ENCODE measurements at regions not wholly inside any gene's neighbourhood (a gene's known extent, or its start where the extent isn't known, plus 50 kb on each side); places are given as distances from the start of the nearest gene placed in this dataset.

DNA sequence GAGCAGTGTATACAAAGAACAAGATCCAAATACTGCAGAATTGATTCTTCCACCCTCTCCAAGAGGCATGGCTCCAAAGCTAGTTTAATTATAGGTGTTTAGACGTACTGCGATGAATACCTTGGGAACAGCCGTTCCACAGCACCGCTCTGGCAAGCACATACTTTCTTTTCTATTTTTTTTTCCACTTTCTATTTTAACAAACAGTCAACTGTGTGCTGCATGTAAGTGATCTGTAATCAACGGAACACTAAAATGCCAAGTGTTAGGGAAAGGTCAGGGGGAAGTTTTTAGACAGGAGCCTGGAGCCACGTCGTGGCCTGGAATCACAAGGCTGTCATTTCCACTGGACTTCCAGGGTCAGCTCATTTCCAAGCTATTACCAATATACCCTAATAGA lies 486.4 kb upstream of the DAB1 start:
- TF ChIP-seq, protein P1, sequence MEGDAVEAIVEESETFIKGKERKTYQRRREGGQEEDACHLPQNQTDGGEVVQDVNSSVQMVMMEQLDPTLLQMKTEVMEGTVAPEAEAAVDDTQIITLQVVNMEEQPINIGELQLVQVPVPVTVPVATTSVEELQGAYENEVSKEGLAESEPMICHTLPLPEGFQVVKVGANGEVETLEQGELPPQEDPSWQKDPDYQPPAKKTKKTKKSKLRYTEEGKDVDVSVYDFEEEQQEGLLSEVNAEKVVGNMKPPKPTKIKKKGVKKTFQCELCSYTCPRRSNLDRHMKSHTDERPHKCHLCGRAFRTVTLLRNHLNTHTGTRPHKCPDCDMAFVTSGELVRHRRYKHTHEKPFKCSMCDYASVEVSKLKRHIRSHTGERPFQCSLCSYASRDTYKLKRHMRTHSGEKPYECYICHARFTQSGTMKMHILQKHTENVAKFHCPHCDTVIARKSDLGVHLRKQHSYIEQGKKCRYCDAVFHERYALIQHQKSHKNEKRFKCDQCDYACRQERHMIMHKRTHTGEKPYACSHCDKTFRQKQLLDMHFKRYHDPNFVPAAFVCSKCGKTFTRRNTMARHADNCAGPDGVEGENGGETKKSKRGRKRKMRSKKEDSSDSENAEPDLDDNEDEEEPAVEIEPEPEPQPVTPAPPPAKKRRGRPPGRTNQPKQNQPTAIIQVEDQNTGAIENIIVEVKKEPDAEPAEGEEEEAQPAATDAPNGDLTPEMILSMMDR (IDR thresholded peaks at IDR 0.05; ENCODE audit: low read depth, low read length, missing control alignments): no peak
- no peak for DNase-seq (ENCODE audit: extremely low read depth, low read depth)
- H3K4me3 ChIP-seq (replicated peaks; ENCODE audit: low read depth, low read length): no peak overlapping the region

DNA sequence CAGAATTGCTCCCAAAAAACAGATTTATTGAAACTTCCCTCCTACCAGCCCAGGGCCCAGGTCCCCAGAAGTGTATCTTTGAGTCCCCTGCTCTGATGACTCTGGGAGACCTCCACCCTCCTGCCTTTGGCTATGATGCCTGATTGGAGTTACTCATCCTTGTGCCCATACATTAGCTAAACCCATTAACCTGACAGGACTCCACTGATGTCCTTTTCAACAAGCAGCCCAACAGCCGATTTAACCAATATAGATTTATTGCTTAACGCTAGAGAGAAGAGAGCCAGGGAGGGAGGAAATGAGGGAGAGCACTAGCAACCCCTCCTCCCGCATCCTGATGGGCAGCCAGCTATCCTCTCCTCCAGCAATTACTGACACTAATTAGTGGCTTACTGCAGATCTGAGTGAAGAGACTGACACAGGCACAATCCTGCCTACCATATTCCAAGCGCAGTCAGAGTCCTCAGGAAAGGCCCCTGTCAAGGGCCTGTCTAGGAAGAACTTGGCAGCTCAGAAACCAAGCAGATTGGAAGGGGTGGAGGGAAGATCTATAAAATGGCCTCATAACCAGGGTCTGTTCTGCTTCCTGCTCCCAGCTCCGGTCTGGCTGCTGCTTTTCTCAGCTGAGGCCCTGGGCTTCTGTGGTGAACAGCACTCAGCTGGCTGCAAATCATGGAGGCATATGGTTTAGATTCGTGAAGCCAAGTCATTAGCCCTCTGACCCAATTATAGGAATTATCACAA lies 484.5 kb upstream of the DAB1 start:
- H3K4me3 ChIP-seq (replicated peaks; ENCODE audit: low read depth, low read length): no peak overlapping the region
- no peak for DNase-seq (ENCODE audit: extremely low read depth, low read depth)
- TF ChIP-seq, protein P1 (IDR thresholded peaks at IDR 0.05; ENCODE audit: low read depth, low read length, missing control alignments): no peak

DNA sequence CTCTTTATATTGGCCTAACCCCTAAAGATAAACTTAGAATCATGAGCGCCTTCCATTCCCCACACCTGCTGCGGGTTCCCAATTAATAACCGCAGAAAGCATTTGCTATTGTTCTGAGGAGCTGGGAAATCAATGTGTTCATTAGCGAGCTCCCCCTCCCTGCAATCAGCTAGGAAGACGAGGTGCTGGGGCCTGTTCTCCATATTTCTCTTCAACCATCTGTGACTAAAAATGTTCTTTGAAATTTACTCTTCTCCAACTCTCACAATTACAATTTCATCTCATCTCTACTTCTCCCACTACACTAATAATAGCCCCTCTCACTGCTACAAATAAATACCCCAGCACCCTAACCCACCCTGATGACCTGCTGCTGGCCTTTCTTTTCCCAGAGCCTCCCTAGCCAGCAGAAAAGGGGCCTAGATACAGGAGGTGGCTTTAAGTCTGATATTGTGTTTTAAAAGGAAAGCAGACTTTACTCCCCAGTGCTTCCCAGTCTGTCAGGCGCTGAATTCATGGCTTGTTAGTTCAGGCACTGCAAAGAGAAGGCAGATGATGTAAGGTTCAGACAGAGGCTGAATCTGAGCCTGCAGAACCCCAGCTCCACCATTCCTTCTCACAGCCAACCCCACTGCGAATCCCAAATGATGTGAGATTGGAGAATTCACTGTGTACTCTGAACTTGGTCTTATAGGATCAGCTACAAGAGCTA lies 477.5 kb upstream of the DAB1 start:
- DNase-seq (ENCODE audit: extremely low read depth, low read depth): no peak
- no peak overlapping the region for H3K4me3 ChIP-seq (replicated peaks; ENCODE audit: low read depth, low read length)
- TF ChIP-seq, protein P1 (IDR thresholded peaks at IDR 0.05; ENCODE audit: low read depth, low read length, missing control alignments): no peak

GRCh38 chr1:57898531-57898930 lies 474.7 kb upstream of the DAB1 start:
- no peak for DNase-seq (ENCODE audit: extremely low read depth, low read depth)
- no peak overlapping the region for H3K4me3 ChIP-seq (replicated peaks; ENCODE audit: low read depth, low read length)
- TF ChIP-seq, protein P1 (IDR thresholded peaks at IDR 0.05; ENCODE audit: low read depth, low read length, missing control alignments): no peak

DNA sequence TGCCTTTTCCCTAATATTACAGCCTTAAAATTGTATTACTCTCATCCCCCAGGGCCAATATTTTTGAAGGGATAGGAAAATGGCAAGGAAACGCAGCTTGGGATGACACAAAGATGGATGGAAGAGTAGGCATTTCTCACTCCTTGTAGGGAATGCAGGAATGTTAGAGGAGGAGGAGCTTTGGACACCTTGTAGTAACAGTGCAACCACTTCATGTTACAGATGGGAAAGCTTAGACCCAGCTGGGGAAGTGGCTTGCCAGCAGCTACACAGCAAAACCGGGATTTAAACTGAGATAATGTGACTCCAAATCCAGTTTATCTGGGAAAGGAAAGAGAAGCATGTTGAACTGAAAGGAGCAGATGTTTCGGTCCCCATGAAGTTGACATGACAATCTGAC lies 473.7 kb upstream of the DAB1 start:
- H3K4me3 ChIP-seq (replicated peaks; ENCODE audit: low read depth, low read length): no peak overlapping the region
- DNase-seq (ENCODE audit: extremely low read depth, low read depth): no peak
- TF ChIP-seq, protein P1 (IDR thresholded peaks at IDR 0.05; ENCODE audit: low read depth, low read length, missing control alignments): no peak

- TF ChIP-seq, protein P1 (IDR thresholded peaks at IDR 0.05; ENCODE audit: low read depth, low read length, missing control alignments): no peak
- no peak for DNase-seq (ENCODE audit: extremely low read depth, low read depth)
Observed at GRCh38 chr1:57894315-57894714, 470.5 kb upstream of the DAB1 start.

More at GRCh38 chr1:57894315-57894714, 470.5 kb upstream of the DAB1 start:
- H3K4me3 ChIP-seq (replicated peaks; ENCODE audit: low read depth, low read length): no peak overlapping the region

Data from HFF-Myc (cell line).